H1 (cell line): ENCODE measurements at regions not wholly inside any gene's neighbourhood (a gene's known extent, or its start where the extent isn't known, plus 50 kb on each side); places are given as distances from the start of the nearest gene placed in this dataset.
A peak's percentile ranks its signal among the peaks of the same experiment; 100 is the strongest.

Experiments
- CTCF ChIA-PET: fragments of 300-600 bp; sonication (Branson Sonifier 250); formaldehyde crosslinking; loops from one replicate; lab custom pipeline; 2021; ENCODE audit not compliant: partially characterized antibody; lab: Charles Lee
- POLR2A ChIA-PET: fragments of 300-600 bp; sonication (Branson Sonifier 250); formaldehyde crosslinking; loops from one replicate; lab custom pipeline; 2021; ENCODE audit warnings: inconsistent platforms; ENCODE audit not compliant: partially characterized antibody; lab: Charles Lee
- DNase-seq, 2 experiments: peaks; one replicate each; pipeline versions ENCODE4 v3.0.0 to v3.0.0-alpha.2; 2010 to 2022; ENCODE audit warnings: low spot score in 2 of 2, low read depth in 1 of 2, mixed read lengths in 1 of 2
- FAIRE-seq: peaks from 2 replicates; lab custom pipeline; 2011; peaks lifted over from hg19 to GRCh38; lab: Jason Lieb, UNC
- H2AFZ ChIP-seq: 2 replicates; pipeline ENCODE4 v1.8.1; 2012; ENCODE audit warnings: low read length, inconsistent platforms
- H2AK5ac ChIP-seq: 2 replicates; pipeline ENCODE4 v1.6.1; 2013; ENCODE audit warnings: low read depth, low read length
- H2BK120ac ChIP-seq: replicated peaks from 2 replicates; pipeline ENCODE3; 2013; ENCODE audit warnings: low read depth, low read length, inconsistent platforms
- H2BK12ac ChIP-seq: 2 replicates; pipeline ENCODE4 v1.6.1; 2013; ENCODE audit warnings: low read depth, low read length
- H2BK15ac ChIP-seq: 2 replicates; pipeline ENCODE4 v1.6.1; 2013; ENCODE audit warnings: low read length
- H2BK20ac ChIP-seq: 2 replicates; pipeline ENCODE4 v1.6.1; 2013; ENCODE audit warnings: low read length
- H2BK5ac ChIP-seq: 2 replicates; pipeline ENCODE4 v1.6.1; 2013; ENCODE audit warnings: low read depth, low read length
- H3K14ac ChIP-seq: 2 replicates; pipeline ENCODE4 v1.6.1; 2013; ENCODE audit warnings: inconsistent platforms; ENCODE audit not compliant: insufficient read length
- H3K18ac ChIP-seq: 2 replicates; pipeline ENCODE4 v1.6.1; 2013; ENCODE audit warnings: low read length; ENCODE audit errors: extremely low read depth
- H3K23ac ChIP-seq: 2 replicates; pipeline ENCODE4 v1.6.1; 2013; ENCODE audit warnings: inconsistent platforms; ENCODE audit not compliant: insufficient read length
- H3K23me2 ChIP-seq: 2 replicates; pipeline ENCODE4 v1.6.1; 2013; ENCODE audit warnings: low read depth, low read length
- H3K27ac ChIP-seq: 2 replicates; pipeline ENCODE4 v1.6.1; 2011; ENCODE audit warnings: low read depth, low read length, inconsistent platforms
- H3K27me3 ChIP-seq, 4 experiments: replicated peaks in 1 of 4; 1 replicate in 1 of 4; 2 replicates in 3 of 4; pipeline versions ENCODE4 v1.6.1 to v1.8.1; 2011 to 2013; ENCODE audit warnings: low read length in 3 of 4, mild to moderate bottlenecking in 3 of 4, inconsistent platforms in 2 of 4, mixed read lengths in 2 of 4, moderate library complexity in 1 of 4; ENCODE audit not compliant: control insufficient read depth in 3 of 4, insufficient read depth in 3 of 4; ENCODE audit errors: extremely low read depth in 1 of 4
- H3K36me3 ChIP-seq, 4 experiments: 2 replicates each; pipeline versions ENCODE4 v1.6.1 to v1.8.1; 2011 to 2013; ENCODE audit warnings: mild to moderate bottlenecking in 4 of 4, low read length in 3 of 4, moderate library complexity in 2 of 4, control low read depth in 1 of 4, inconsistent platforms in 1 of 4; ENCODE audit not compliant: insufficient read depth in 4 of 4, control insufficient read depth in 2 of 4
- H3K4ac ChIP-seq: replicated peaks from 2 replicates; pipeline ENCODE3; 2013; ENCODE audit warnings: low read length, low read depth, mixed read lengths, inconsistent platforms; ENCODE audit not compliant: insufficient read length
- H3K4me1 ChIP-seq, 4 experiments: replicated peaks in 1 of 4; 1 replicate in 1 of 4; 2 replicates in 3 of 4; pipeline versions ENCODE4 v1.6.1 to v1.8.1; 2011 to 2013; ENCODE audit warnings: low read length in 3 of 4, inconsistent platforms in 2 of 4, mixed read lengths in 1 of 4; ENCODE audit not compliant: insufficient read depth in 4 of 4, control insufficient read depth in 3 of 4
- H3K4me2 ChIP-seq, 2 experiments: 2 replicates each; pipeline versions ENCODE4 v1.6.1 to v1.8.1; 2011 to 2013; ENCODE audit warnings: low read depth in 2 of 2, low read length in 2 of 2, control low read depth in 1 of 2, inconsistent platforms in 1 of 2, mild to moderate bottlenecking in 1 of 2; ENCODE audit not compliant: insufficient read depth in 1 of 2
- H3K4me3 ChIP-seq, 4 experiments: fragments of 200-600, 300-600 bp in 1 of 4; sonication (generic), shearing (Covaris generic), sonication (Bioruptor Twin) in 1 of 4; 2 replicates each; pipeline versions ENCODE4 v1.5.1 to v1.8.1; 2011 to 2016; ENCODE audit warnings: low read length in 4 of 4, low read depth in 3 of 4, control low read depth in 2 of 4, inconsistent platforms in 2 of 4, mild to moderate bottlenecking in 2 of 4, mixed read lengths in 1 of 4, moderate library complexity in 1 of 4; ENCODE audit not compliant: insufficient read depth in 2 of 4; ENCODE audit errors: extremely low read depth in 1 of 4
- H3K56ac ChIP-seq: replicated peaks from 2 replicates; pipeline ENCODE3; 2013; ENCODE audit warnings: low read depth, mild to moderate bottlenecking, mixed read lengths, low read length, inconsistent platforms; ENCODE audit not compliant: insufficient read length
- H3K79me1 ChIP-seq: 2 replicates; pipeline ENCODE4 v1.6.1; 2013; ENCODE audit warnings: low read depth, low read length, control low read depth
- H3K79me2 ChIP-seq, 2 experiments: 2 replicates each; pipeline versions ENCODE4 v1.6.1 to v1.8.1; 2012 to 2013; ENCODE audit warnings: low read length in 2 of 2, mild to moderate bottlenecking in 2 of 2, inconsistent platforms in 1 of 2; ENCODE audit not compliant: insufficient read depth in 2 of 2, control insufficient read depth in 1 of 2
- H3K9ac ChIP-seq, 4 experiments: replicated peaks in 1 of 4; 1 replicate in 1 of 4; 2 replicates in 3 of 4; pipeline versions ENCODE4 v1.6.1 to v1.8.1; 2011 to 2013; ENCODE audit warnings: low read depth in 3 of 4, low read length in 3 of 4, control low read depth in 2 of 4, mild to moderate bottlenecking in 2 of 4, moderate library complexity in 2 of 4, inconsistent platforms in 1 of 4; ENCODE audit errors: extremely low read depth in 1 of 4
- H3K9me3 ChIP-seq, 2 experiments: 2 replicates each; pipeline versions ENCODE4 v1.6.1 to v1.8.1; 2012 to 2013; ENCODE audit warnings: mild to moderate bottlenecking in 2 of 2, moderate library complexity in 2 of 2, control low read depth in 1 of 2, inconsistent platforms in 1 of 2, low read depth in 1 of 2, low read length in 1 of 2, mixed read lengths in 1 of 2; ENCODE audit not compliant: insufficient read depth in 2 of 2
- H4K20me1 ChIP-seq, 2 experiments: replicated peaks in 1 of 2; 2 replicates each; pipeline versions ENCODE3 to v1.8.1; 2011 to 2013; ENCODE audit warnings: inconsistent platforms in 2 of 2, low read length in 2 of 2, mild to moderate bottlenecking in 1 of 2; ENCODE audit not compliant: insufficient read depth in 2 of 2, control insufficient read depth in 1 of 2
- H4K5ac ChIP-seq: 2 replicates; pipeline ENCODE4 v1.6.1; 2013; ENCODE audit warnings: low read length, low read depth, mixed read lengths, inconsistent platforms; ENCODE audit not compliant: insufficient read length
- H4K8ac ChIP-seq: 2 replicates; pipeline ENCODE4 v1.8.0; 2013; ENCODE audit warnings: mild to moderate bottlenecking, moderate library complexity, low read length, inconsistent platforms; ENCODE audit not compliant: insufficient read depth; ENCODE audit errors: extremely low read depth
- H4K91ac ChIP-seq: replicated peaks from 2 replicates; pipeline ENCODE3; 2013; ENCODE audit warnings: low read length, mixed read lengths, inconsistent platforms; ENCODE audit not compliant: insufficient read length
- CEBPB ChIP-seq: IDR thresholded peaks from 2 replicates; pipeline ENCODE4 v1.6.1; 2012; ENCODE audit warnings: low read depth, low read length
- JUN ChIP-seq: IDR thresholded peaks from 2 replicates; pipeline ENCODE4 v1.6.1; 2011; ENCODE audit warnings: low read depth, mild to moderate bottlenecking, improper control_type of control experiment, low read length
- WGBS, 2 experiments: shearing (Covaris generic) in 1 of 2; methylation state at CpG; one replicate each; pipeline versions ENCODE4 v1.1.6 to v1.1.7; 2013 to 2015; ENCODE audit warnings: low lambda C conversion rate in 2 of 2, mixed read lengths in 2 of 2, inconsistent platforms in 1 of 2, low coverage in 1 of 2, missing lambda C conversion rate in 1 of 2; ENCODE audit not compliant: insufficient replicate concordance in 2 of 2, insufficient coverage in 1 of 2, insufficient read length in 1 of 2; ENCODE audit errors: extremely low coverage in 1 of 2, missing lambda C conversion rate in 1 of 2; 5-methylcytosine and 5-hydroxymethylcytosine counted together

- WGBS, 2 experiments, result 93% methylated on average over 3 of the region's 3 CpGs; no CpG with 5 or more reads in 1 of the 2 experiments
- Histone ChIP-seq H4K5ac (no peak overlapping the region), H3K4me3 (no peak overlapping the region), H3K79me2 (no peaks in the 10 kb centered on the region), H2AFZ (no peak overlapping the region), H2BK12ac (no peak overlapping the region), H3K14ac (no peak overlapping the region), H3K27ac (no peak overlapping the region), H3K56ac (no peak overlapping the region), H4K8ac (no peak overlapping the region), H3K27me3 (no peaks in the 10 kb centered on the region), H2BK120ac (no peak overlapping the region), H3K9ac (no peak overlapping the region), H3K9me3 (no peaks in the 10 kb centered on the region), H3K4me2 (no peak overlapping the region), H2BK5ac (no peak overlapping the region), H2BK20ac (no peak overlapping the region), H3K23me2 (no peaks in the 10 kb centered on the region; the same call in 1 of the 2 replicates), H3K4ac (no peak overlapping the region), H4K20me1 (no peaks in the 10 kb centered on the region), H2BK15ac (no peak overlapping the region), H3K4me1 (no peaks in the 10 kb centered on the region), H3K18ac (no peak overlapping the region), H3K79me1 (no peaks in the 10 kb centered on the region), H3K36me3 (no peaks in the 10 kb centered on the region), H4K91ac (no peak overlapping the region), H3K23ac (no peak overlapping the region), H2AK5ac (no peak overlapping the region)
- no peak for TF ChIP-seq JUN
- TF ChIP-seq CEBPB, result peak; percentile 44; the same call in 1 of the 2 replicates
- DNase-seq (no peak), FAIRE-seq (no peak)
- POLR2A ChIA-PET, result no interaction called here
- CTCF ChIA-PET, result interaction anchor here (1.3 kb wide), 1 partner anchor 65 kb away, joined by 3 read pairs; no protein-coding TSS in a partner anchor
Observed at GRCh38 chr2:38178119-38178518, 102.2 kb upstream of the CYP1B1 start.
